ENCODE measurements at regions not wholly inside any gene's neighbourhood (a gene's known extent, or its start where the extent isn't known, plus 50 kb on each side); places are given as distances from the start of the nearest gene placed in this dataset.

DNA sequence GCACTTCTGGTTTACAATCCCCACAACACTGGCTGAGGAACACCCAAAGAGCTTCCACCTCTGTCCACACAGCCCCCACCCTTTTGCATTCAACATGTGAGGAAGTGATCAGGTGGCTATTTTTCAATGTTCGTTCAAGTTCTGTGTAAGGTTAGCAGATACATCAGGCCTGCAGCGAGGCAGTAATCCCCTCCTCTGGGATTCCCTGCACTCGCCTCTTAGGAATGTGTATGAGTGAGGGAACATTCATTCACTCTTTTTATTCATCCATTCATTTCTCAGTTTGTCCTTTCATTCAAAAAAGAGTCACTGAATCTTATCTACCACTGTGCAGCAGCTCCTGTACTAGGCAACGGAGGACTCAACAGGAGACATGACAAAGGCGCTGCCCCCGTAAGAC is 236.4 kb upstream of the PRDM1 start:
- no peak for DNase-seq (ENCODE audit: low read depth)

DNA sequence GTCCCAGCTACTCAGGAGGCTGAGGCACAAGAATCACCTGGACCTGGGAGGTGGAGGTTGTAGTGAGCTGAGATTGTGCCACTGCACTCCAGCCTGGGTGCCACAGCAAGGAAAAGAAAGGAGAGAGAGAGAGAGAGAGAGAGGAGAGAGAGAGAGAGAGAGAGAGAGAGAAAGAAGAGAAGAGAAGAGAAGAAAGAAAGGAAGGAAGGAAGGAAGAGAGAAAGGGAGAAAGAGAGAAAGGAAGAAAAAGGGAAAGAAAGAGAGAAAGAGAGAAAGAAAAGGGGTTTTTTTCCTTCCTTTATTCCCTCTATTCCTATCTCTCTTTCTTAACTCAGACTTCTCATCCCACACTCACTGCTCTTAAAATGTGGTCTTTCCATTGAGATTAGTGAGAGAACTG is 238.7 kb upstream of the PRDM1 start:
- no peak for DNase-seq (ENCODE audit: low read depth)

DNA sequence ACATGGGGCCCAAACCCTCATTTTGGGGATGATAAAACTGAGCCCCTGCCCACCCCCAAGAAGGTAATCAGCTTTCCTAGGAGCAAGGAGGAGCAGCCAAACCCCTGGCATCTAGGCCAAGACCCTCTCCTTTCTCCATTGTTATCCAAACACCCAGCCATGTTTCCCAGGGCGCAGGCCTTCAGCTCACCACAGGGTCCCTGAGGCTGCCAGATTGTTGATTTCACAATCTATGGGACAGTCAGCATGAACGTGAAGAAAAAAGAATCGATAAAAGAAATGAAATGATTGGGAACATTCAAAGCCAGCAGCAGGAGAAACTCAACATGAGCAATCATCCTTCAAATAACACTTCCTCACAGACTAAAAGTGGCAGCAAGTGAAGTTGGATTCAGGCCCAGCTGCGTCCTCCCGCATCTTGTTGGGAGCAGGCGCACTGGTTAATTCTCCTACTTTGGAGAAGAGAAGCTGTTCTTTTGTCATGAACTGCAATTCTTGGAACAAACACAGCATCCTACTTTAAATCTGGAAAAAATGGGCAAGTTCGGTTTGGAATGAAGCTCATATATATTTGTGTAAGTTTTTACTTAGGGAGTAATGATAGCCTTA is 241.8 kb upstream of the PRDM1 start:
- DNase-seq (ENCODE audit: low read depth) = no peak

DNA sequence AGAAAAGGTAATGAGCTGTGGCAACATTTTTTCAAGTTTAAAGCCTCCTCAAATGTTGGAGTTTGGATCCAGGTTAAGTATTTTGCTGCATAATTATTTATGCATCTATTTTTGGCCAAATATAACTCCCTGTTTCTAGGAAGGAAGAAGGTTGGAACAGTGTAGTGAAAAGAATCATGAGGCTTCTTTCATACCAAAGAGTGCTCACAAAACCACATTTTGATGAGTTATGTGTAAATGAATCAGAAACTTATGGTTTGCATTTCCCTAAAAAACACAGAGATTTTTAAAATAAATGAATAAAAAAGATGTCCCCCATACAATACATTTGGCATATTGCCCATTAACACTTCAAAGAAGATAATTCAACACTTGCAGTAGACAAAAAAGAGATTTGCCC is 246.9 kb upstream of the PRDM1 start:
- DNase-seq (ENCODE audit: low read depth) = no peak

GRCh38 chr6:105838171-105838570 is 248.0 kb upstream of the PRDM1 start:
- no peak for DNase-seq (ENCODE audit: low read depth)

DNA sequence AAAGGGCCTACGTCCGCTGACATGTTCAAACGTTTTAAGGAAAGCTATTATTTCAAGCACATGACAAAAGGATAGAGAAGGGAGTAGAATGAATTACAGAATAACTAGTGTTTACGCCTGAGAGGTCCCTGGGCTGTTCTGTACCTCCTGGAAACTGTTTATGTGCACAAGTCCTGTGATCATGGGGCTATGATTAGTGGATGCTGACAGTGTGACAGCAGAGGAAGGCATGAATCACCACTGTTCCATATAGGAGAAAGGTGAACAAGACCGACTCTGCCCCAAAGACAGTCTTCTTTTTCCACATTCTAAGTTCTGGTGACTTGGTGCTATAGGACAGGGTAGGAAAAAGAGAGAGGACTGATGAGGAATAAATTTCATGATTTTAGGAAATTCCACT is 249.2 kb upstream of the PRDM1 start:
- DNase-seq (ENCODE audit: low read depth) = no peak

GRCh38 chr6:105836379-105836778 is 249.8 kb upstream of the PRDM1 start:
- no peak for DNase-seq (ENCODE audit: low read depth)

DNA sequence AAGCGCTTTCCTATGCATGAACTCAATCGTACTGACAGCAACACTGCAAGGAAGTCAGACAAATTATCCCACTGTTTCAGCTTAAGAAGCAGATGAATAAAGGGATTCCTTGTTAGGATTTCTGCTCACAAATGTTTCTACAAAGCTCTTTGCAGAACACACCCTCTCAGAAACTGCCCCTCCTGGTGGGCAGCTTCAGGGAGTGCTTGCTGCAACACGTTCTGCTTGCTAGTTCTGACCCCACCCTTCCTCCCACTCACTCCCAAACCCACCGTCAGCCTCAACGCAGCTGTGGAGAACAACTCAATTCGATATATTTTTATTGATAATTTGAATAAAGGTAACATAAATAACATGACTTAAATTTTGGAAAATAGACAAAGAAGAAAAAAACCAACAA is 250.8 kb upstream of the PRDM1 start:
- DNase-seq (ENCODE audit: low read depth) = no peak

GRCh38 chr6:105833959-105834947 is 251.9 kb upstream of the PRDM1 start:
- DNase-seq (ENCODE audit: low read depth) = no peak

GRCh38 chr6:105832313-105832761 is 253.8 kb upstream of the PRDM1 start:
- DNase-seq (ENCODE audit: low read depth) = no peak

DNA sequence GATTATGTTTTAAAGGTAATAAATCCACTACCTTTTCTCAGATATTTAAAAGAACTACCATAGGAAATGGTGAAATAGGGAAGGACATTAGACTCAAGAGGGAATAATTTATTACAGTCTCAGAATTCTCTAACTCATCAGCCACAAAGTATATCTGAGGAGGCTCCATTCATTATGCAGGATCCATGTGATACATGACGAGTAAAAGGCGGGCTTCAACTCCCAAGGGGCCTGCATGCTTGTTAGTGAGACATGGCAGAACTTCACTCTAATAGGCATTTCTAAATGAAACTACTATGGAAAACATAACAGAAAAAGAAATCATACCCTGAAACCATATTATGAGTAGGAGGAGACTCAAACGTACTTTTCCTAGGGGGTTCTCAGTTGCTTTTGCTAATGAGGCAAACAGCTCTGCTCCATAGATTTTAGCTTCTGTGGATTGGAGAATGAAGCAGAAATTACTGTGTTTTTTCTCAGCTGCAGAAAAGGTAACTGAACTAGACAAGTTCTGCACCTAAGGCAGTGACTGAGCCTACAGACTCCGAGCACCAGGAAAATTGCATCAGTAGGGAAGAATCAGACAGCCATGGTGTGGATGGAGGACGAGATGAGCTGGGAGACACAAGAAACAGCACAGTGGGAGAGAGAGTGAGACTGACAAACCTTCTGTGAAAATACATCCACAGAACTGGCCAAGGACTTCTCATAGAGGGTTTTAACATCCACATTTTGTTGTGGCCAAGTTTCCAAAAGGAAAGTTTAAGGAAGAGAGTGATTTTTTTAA is 254.6 kb upstream of the PRDM1 start:
- DNase-seq (ENCODE audit: low read depth) = no peak

- no peak for DNase-seq (ENCODE audit: low read depth)
Measured at GRCh38 chr6:105825210-105825609, 260.9 kb upstream of the PRDM1 start.

GRCh38 chr6:105824732-105825131 is 261.4 kb upstream of the PRDM1 start:
- no peak for DNase-seq (ENCODE audit: low read depth)

DNA sequence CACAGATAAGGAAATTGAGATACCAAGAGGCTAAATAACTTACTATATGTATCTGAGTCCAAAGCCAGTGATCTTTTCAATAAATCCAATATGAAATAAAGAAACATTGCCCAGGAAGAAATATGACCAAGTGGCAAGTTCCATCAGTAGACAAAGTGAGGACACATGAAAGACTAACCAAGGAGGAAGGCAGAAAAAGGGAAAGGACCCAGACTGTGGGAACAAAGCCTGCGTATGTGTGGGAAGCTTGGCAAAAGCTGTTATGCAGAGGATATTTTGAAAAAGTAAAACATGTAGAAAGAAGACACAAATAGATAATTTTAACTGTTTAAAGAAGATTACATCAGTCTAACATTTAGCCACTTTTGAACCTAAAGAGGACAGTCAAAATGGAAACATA is 264.4 kb upstream of the PRDM1 start:
- DNase-seq (ENCODE audit: low read depth) = no peak

DNA sequence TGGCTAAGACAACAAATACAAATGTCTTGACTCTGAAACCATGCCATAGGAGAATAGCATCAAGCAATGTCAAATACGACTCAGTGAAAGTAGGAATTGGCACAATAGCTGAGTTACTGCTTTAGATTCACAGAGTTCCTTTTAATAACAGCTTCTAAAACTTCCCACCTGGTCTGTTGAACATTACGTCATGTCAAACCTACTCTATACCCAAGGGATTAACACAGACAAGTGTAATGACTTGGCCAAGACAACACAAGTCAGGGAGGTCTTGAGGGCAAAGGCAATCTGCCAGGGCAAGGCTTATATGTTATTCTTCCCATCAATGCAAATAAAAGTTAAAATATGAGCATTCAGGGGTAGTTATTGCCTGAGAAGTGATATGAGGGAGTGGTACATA is 265.1 kb upstream of the PRDM1 start:
- no peak for DNase-seq (ENCODE audit: low read depth)

GRCh38 chr6:105819745-105820144 is 266.4 kb upstream of the PRDM1 start:
- no peak for DNase-seq (ENCODE audit: low read depth)

- no peak for DNase-seq (ENCODE audit: low read depth)
Measured at GRCh38 chr6:105818505-105818904, 267.6 kb upstream of the PRDM1 start.

- DNase-seq (ENCODE audit: low read depth) = no peak
Measured at GRCh38 chr6:105817961-105818360, 268.2 kb upstream of the PRDM1 start.

- DNase-seq (ENCODE audit: low read depth) = no peak
Measured at GRCh38 chr6:105817370-105817769, 268.8 kb upstream of the PRDM1 start.

DNA sequence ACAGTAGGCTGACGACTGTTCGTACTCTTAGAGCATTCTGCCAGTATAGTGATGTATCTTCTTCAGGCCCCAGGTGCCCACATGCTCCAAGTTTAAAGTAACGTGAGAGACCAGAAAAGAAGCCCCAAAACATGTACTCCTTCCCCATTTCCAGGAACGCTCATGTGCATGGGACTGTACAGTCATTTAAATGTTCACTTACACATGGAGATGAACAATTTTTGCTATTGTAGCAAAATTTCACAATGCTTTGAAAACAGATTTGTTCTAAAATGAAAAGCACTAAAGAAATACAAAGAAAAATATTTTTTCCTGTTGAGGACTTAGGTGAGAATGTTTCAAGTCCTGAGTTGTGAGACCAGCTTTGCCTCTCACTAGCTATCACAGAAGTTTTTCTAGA is 269.3 kb upstream of the PRDM1 start:
- DNase-seq (ENCODE audit: low read depth) = no peak

- no peak for DNase-seq (ENCODE audit: low read depth)
Measured at GRCh38 chr6:105815661-105816555, 270.2 kb upstream of the PRDM1 start.

Data from stimulated activated CD8-positive, alpha-beta memory T cell treated with anti-CD3 and anti-CD28 coated beads, Interleukin-15, amount 100 ng/mL, for 24 hours (primary cell).